ENCODE measurements at regions not wholly inside any gene's neighbourhood (a gene's known extent, or its start where the extent isn't known, plus 50 kb on each side); places are given as distances from the start of the nearest gene placed in this dataset.

GRCh38 chr10:43913676-43914235, 265.1 kb upstream of the ZNF32 start:
- no peak overlapping the region for H3K27ac Mint-ChIP-seq
- WGBS (ENCODE audit: insufficient coverage), result 88% methylated on average over 5 of the region's 8 CpGs

GRCh38 chr10:43912469-43912868, 263.8 kb upstream of the ZNF32 start:
- no peak for DNase-seq
- Mint-ChIP-seq H3K4me1 (no peaks in the 10 kb centered on the region), H3K27ac (no peak overlapping the region), H3K9me3 (peaks cover 0 to 3% (median 0%) of the 10 kb centered on the region in 7 donors), H3K4me3 (no peak overlapping the region), H3K36me3 (no peaks in the 10 kb centered on the region), H3K27me3 (ENCODE audit: low read depth in 3 of 3) (peaks cover 1 to 7% (median 5%) of the 10 kb centered on the region in 3 donors)
- Histone ChIP-seq H3K27me3 (ENCODE audit: control insufficient read depth in 2 of 2, insufficient read depth in 2 of 2, low read length in 2 of 2) (no peaks in the 10 kb centered on the region), H3K4me2 (replicated peaks; ENCODE audit: extremely low read depth, low read length, poor library complexity, severe bottlenecking) (no peak overlapping the region), H3K4me1 (ENCODE audit: control insufficient read depth in 1 of 2, insufficient read depth in 2 of 2, low read length in 2 of 2) (no peaks in the 10 kb centered on the region), H3K9me3 (replicated peaks in 1 of 2; ENCODE audit: control insufficient read depth in 1 of 2, insufficient read depth in 1 of 2, low read length in 2 of 2) (no peaks in the 10 kb centered on the region), H4K20me1 (ENCODE audit: insufficient read depth, low read length) (no peaks in the 10 kb centered on the region), H3K9ac (ENCODE audit: insufficient read depth, low read length, poor library complexity, severe bottlenecking) (no peak overlapping the region), H2AFZ (ENCODE audit: insufficient read depth, low read depth, low read length, poor library complexity, severe bottlenecking) (no peak overlapping the region), H3K36me3 (replicated peaks in 1 of 2; ENCODE audit: control insufficient read depth in 1 of 2, insufficient read depth in 2 of 2, low read length in 2 of 2) (no peaks in the 10 kb centered on the region), H3K4me3 (replicated peaks in 1 of 3; ENCODE audit: low read depth in 2 of 3, low read length in 3 of 3) (no peak overlapping the region), H3K27ac (ENCODE audit: low read depth in 1 of 2, low read length in 2 of 2) (no peak overlapping the region), H3K79me2 (ENCODE audit: insufficient read depth, low read length) (no peaks in the 10 kb centered on the region)
- WGBS (ENCODE audit: insufficient coverage), result 11% methylated on average over 1 of the region's 3 CpGs
- intact Hi-C loops (cut with micrococcal nuclease), result no loop called here
- TF ChIP-seq CTCF (IDR thresholded peaks at IDR 0.05), result no peak

More at GRCh38 chr10:43913676-43914235, 265.1 kb upstream of the ZNF32 start:
- TF ChIP-seq CTCF (IDR thresholded peaks at IDR 0.05), result no peak
- no peak for DNase-seq
- Histone ChIP-seq H3K4me2 (replicated peaks; ENCODE audit: extremely low read depth, low read length, poor library complexity, severe bottlenecking) (no peak overlapping the region), H3K9me3 (replicated peaks in 1 of 2; ENCODE audit: control insufficient read depth in 1 of 2, insufficient read depth in 1 of 2, low read length in 2 of 2) (no peaks in the 10 kb centered on the region), H3K27ac (ENCODE audit: low read depth in 1 of 2, low read length in 2 of 2) (no peak overlapping the region), H3K36me3 (replicated peaks in 1 of 2; ENCODE audit: control insufficient read depth in 1 of 2, insufficient read depth in 2 of 2, low read length in 2 of 2) (no peaks in the 10 kb centered on the region), H3K79me2 (ENCODE audit: insufficient read depth, low read length) (no peaks in the 10 kb centered on the region), H4K20me1 (ENCODE audit: insufficient read depth, low read length) (no peaks in the 10 kb centered on the region), H3K9ac (ENCODE audit: insufficient read depth, low read length, poor library complexity, severe bottlenecking) (no peak overlapping the region), H2AFZ (ENCODE audit: insufficient read depth, low read depth, low read length, poor library complexity, severe bottlenecking) (no peak overlapping the region), H3K4me3 (replicated peaks in 1 of 3; ENCODE audit: low read depth in 2 of 3, low read length in 3 of 3) (no peak overlapping the region), H3K27me3 (ENCODE audit: control insufficient read depth in 2 of 2, insufficient read depth in 2 of 2, low read length in 2 of 2) (no peaks in the 10 kb centered on the region), H3K4me1 (ENCODE audit: control insufficient read depth in 1 of 2, insufficient read depth in 2 of 2, low read length in 2 of 2) (no peaks in the 10 kb centered on the region)
- Mint-ChIP-seq H3K4me3 (no peak overlapping the region), H3K36me3 (no peaks in the 10 kb centered on the region), H3K4me1 (no peaks in the 10 kb centered on the region), H3K9me3 (peaks cover 0 to 4% (median 0%) of the 10 kb centered on the region in 7 donors), H3K27me3 (ENCODE audit: low read depth in 3 of 3) (peaks cover 4 to 11% (median 5%) of the 10 kb centered on the region in 3 donors)
- intact Hi-C loops (cut with micrococcal nuclease), result no loop called here
